UCSD-AML1 (cell line): ENCODE measurements at regions not wholly inside any gene's neighbourhood (a gene's known extent, or its start where the extent isn't known, plus 50 kb on each side); places are given as distances from the start of the nearest gene placed in this dataset.
A peak's percentile ranks its signal among the peaks of the same experiment; 100 is the strongest.
"Not testable (repeated sequence)": the region's sequence is repeated elsewhere in the genome, so short reads cannot be mapped to it uniquely, and the experiment has no call there.

Experiments
- DNase-seq: peaks from one replicate; lab custom pipeline; 2025; ENCODE audit not compliant: unreplicated experiment; lab: John Stamatoyannopoulos, UW

DNA sequence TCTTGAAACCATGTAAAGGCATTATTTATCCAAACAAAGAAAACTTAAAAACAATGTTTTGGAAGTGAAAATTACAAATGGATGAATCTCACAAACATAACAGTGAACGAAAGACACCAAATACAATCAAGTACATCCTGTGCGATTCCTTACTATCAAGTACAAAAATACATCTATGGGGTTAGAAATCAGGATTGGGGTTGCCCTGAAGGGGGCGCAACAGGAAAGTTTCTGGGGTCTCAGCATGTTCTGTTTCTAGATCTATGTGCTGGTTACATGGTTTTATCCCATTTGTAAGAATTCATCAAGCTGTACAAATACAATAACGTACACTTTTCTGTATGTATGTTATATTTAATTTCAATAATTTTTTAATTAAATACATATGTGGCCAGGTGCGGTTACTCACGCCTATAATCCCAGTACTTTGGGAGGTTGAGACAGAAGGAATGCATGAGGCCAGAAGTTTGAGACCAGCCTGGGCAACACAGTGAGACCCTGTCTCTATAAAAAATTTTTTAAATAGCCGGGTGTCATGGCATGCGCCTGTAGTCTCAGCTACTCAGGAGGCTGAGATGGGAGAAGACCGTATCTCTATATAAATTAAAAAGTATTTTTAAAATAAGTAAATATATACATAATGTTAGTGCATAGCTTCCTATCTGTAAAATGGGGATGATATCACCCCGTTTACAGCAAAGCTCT is 121.5 kb upstream of the SOD1 start:
- DNase-seq = no peak

DNA sequence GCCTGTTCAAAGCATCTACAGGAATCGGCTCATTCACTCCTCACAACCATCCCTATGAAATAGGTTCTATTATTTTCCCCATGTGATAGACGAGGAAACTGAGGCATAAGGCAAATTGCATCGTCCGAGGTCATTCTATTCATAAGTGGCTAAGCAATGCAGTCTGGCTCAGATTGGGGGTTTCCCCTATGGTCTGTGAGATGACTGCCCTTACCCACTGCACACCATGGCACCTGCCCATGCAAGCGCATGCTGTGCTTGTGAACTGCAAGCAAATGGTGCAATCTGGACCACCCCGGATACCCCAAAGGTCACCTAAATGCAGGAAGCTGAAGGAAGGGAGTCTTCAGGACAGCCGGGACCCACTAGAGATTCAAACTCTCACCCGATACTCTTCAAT is 123.4 kb upstream of the SOD1 start:
- DNase-seq = no peak

DNA sequence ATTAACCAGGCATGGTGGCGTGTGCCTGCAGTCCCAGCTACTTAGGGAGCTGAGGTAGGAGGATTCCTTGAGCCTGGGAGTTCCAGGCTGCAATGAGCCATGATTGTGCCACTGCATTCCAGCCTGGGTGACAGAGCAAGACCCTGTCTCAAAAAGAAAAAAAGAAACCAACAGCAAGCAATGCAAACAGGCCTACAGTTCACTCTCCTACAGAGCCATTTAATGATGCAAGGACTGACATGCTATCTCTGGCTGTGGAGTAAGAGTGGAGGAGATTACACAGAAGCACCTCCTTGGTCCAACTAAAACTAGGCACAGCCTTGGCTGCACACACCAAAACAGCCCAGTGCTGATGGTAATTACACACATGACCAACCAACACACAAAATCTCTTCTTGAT is 127.5 kb upstream of the SOD1 start:
- no peak for DNase-seq

DNA sequence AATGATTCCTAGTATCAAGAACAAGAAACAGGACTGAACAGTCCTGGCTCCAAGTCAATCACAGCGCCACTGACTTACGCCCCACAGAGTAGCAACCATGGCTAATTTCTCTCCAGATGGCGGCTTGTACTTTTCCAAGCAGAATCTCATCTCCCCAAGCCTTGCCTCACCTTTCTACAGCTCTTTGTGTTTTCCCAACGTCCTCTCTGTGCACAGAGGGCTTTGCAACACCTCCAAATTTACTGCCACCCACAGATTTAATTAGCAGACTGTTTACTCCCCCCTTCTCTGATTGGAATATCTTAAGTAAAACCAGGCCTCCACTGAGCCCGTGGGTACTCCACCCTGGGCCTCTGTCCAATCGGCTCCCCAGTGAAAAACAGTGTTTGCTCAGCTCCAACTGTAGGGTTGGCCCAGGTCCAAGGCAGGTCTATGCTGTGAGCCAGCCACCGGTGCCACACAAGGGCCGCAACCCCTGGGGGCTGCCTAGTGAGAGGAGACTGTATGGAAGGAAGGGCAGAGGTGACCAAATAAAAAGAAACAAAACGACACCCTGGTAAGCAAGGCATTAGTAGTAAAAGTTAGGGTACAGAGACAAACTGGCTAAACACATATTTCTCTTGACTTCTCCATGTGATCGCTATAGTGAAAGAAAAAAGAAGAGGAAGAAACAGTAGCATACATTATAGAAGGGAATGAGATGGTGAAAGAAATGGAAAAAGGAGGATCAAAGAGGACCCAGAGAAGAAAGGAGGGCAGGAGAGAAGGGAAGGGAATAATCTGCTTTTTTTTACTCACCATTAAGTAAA is 128.4 kb upstream of the SOD1 start:
- DNase-seq = no peak

DNA sequence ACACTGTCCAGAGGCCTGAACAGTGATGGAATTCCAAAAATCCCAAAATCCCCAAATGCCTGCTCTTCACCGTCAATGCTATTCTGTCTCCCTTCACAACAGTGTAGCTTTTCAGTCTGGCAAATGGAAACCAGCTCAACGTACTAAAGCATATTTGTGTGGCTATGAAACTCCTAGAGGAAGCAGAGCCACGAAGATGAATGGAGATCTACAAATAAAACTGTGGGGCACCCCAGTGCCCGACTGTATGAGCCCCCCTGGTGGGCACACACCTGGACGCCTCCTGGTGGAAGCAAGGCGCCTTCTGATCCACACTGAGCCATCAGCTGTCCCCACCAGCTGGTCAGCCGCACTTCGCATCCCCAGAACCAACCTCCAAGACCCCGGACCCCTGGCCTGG is 129.1 kb upstream of the SOD1 start:
- no peak for DNase-seq

DNA sequence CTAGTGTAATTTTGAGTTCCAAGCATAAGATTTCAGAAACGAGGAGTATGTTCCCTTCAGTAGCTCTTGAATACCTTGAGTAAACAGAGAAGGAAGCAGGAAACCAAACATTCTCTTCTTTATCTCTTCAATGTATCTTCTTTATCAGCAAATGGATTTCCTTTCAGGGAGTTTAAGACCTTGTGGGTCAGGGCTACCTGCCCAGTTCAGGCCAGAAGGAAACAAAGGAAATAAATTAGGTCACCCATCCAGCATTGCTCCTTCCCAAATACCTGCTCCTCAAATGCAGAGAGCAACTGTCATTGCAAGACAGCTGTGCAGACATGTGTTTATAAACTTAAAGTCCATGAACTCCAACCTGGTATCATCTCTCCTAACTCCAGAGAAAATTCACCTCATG is 130.1 kb upstream of the SOD1 start:
- no peak for DNase-seq

DNA sequence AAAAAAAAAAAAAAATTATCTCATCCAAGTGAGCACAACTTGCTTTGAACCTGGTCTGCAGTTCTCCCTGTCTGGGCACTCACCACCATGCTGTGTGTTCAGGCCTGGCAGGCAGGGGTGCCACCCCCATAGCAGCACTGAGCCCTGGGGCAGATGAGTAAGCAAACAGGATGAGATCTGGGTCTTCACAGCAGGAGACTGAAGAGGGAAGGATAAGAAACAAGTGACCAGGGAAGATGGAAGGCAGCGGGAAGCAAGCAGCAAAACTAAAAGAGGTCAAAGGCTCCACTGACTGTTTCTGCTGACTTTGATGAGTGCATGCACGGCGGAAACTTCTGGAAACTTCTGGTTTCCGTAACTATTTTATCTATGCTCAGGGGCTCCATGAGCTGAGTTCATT is 133.5 kb upstream of the SOD1 start:
- DNase-seq = no peak

DNA sequence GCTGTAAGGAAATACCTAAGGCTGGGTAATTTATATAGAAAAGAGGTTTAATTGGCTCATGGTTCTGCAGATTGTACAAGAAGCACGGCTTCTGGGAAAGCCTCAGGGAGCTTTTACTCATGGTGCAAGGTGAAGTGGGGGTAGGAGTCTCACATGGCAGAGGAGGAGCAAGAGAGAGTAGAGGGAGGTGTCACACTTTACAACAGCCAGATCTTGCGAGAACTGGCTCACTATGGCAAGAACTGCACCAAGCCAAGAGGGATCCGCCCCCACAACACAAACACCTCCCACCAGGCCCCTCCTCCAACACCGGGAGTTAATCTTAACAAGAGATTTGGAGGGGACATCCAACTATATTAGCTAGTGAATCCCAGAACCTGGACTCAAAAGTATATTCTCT is 135.4 kb upstream of the SOD1 start:
- no peak for DNase-seq

DNA sequence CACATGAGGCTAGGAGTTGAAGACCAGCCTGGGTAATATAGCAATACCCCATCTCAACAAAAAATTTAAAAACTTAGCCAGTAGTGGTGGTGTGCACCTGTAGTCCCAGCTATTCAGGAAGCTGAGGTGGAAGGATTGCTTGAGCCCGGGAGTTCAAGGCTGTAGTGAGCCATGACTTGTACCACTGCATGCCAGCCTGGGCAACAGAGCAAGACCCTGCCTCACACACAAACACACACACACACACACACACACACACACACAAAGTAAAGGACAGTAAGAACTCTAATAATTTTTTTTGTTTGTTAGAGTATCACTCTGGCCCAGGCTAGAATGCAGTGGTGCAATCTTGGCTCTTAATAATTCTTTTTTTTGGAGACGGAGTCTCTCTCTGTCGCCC is 138.0 kb upstream of the SOD1 start:
- DNase-seq = no peak

DNA sequence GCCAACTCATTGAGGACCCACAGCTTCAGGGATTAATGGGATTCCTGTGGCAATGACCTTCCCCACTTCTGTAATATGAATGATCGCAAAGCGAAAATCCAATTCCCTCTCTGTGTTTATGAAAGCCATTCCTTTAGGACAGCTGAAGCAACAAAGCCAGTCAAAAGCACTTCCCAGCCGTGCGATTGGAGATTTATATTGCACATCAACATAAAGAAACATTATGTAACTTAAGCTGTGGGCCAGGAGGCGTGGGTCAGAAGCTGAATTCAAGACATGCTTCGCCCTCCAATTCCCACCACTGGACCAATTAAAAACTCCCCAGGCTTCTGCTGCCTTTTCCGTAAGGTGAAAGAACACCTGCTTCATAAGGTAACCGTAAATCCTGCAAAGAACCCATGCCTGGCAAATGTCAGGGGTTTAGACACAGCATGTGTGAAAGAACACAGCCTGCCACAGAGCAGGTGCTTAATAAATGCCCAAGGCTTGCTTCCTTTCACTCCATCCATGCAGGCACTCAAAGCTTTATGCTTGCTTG is 138.9 kb upstream of the SOD1 start:
- DNase-seq = no peak

DNA sequence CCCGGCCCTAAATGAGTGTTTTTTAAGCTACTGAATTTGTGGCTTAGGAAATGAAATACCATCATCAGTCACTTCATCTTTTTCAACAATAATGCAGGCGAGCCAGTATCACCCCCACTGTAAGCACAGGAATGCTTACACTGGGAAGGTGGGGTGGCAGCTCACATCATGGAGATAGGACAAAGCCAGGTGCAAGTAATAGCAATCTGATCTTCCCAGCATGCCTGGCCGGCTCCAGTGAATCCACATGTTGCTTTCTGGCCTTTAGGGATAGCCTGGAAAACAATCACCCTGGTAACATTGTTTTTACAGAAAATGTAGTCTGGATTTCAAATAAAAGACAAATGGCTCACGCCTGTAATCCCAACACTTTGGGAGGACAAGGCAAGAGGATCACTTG is 140.9 kb upstream of the SOD1 start:
- DNase-seq = no peak

DNA sequence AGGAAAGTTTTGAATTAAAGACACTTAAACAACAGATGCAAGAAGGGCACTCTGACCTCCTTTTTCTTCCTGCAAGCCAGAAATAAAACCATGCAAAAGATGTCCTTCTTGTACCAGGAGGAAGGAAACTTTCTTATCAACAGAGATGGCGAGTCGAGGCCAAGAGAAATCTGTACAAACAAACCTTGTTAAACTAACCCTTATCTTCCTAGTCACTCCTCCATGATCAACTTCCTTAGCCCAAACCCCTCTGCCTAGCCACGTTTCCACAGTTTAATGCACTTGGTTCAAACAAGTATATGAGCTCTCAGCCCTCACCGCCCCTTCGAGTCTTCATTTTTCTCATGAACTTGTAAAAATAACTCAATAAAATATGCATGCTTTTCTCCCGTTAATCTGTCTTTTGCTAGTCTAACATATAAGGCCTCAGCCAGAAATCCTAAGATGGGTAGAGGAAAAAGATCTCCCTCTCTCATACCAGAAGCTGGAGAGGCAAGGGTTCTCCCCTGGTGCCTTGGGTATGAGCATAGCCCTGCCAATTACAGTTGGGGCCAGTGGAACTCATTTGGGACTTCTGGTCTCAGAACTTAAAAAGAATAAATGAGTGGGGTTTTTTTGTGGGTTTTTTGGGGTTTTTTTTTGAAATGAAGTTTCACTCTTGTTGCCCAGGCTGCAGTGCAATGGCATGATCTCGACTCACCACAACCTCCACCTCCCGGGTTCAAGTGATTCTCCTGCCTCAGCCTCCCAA is 141.7 kb upstream of the SOD1 start:
- DNase-seq = no peak

DNA sequence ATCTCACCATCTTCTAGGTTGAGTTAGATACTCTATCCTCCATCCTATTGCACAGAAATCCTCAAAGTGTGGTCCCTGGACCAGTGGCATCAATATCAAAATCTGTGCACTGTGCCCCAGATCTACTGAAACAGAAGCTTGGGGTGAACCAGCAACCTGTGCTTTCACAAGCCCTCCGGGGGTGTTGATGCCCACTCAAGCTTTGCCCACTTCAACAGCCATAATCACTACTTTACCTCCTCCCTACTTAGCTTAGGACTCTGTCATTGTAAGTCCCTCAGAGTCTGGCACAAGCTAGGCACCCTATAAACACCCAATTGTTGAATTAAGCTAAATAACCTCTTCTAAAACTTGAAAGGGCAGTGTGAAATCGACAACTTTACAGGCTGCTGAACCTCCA is 144.2 kb upstream of the SOD1 start:
- no peak for DNase-seq

DNA sequence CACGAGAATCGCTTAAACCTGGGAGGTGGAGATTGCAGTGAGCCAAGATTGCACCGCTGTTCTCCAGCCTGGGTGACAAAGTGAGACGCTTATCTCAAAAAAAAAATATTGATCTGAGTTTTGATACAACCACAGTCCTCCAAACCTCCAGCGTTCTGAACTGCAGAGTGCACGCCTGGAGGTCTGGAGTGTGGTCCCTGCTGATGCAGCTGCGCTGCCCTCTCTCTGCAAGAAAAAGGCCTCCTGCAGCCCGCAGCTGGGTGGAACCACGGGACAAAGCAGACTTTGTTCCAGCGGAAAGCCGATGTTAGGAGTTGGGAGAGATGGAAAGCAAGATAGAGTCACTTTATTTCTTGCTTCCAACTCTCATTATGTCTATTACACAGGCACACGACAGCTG is 144.9 kb upstream of the SOD1 start:
- DNase-seq = no peak

DNA sequence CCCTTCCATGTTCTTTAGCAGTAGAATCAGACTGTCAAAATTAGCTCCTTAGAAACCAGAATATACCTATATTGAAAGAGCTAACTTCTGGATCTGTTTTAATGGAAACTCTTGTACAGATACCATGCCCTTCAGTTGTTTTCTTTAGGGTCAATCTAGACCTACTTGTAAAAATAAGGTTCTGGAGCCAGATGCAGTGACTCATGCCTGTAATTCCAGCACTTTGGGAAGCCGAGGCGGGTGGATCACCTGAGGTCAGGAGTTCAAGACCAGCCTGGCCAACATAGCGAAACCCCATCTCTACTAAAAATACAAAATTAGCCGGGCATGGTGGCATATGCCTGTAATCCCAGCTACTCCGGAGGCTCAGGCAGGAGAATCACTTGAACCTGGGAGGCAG is 146.0 kb upstream of the SOD1 start:
- DNase-seq = not testable (repeated sequence)

DNA sequence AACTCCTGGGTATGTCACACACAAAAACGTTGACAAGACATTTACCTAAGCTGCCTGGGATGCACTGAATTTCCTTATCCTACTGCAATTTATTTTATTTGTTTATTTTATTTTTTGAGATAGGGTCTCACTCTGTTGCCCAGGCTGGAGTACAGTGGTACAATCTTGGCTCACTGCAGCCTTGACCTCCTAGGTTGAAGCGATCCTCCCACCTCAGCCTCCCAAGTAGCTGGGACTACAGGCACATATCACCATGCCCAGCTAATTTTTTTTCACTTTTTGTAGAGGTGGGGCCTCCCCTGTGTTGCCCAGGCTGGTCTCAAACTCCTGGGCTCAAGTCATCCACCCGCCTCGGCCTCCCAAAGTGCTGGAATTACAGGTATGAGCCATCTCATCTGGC is 147.5 kb upstream of the SOD1 start:
- not testable (repeated sequence) for DNase-seq

DNA sequence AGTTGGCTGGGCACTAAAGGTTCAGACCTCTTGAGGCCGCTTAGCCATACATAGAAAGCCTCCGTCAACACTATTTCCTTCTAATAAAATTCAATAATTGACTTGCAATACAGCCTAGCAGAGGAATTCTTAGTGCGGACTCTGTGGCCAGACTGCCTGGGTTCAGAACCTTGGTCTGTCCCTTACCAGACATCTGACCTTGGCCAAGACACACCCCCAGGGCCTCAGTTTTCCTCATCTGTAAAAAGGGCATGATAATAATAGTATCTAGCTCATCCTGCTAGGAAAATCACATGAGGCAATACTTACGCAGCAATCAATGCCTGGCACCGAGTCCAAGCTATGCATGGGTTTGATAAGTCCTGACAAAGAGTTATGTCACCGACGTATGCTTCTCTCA is 148.2 kb upstream of the SOD1 start:
- no peak for DNase-seq

DNA sequence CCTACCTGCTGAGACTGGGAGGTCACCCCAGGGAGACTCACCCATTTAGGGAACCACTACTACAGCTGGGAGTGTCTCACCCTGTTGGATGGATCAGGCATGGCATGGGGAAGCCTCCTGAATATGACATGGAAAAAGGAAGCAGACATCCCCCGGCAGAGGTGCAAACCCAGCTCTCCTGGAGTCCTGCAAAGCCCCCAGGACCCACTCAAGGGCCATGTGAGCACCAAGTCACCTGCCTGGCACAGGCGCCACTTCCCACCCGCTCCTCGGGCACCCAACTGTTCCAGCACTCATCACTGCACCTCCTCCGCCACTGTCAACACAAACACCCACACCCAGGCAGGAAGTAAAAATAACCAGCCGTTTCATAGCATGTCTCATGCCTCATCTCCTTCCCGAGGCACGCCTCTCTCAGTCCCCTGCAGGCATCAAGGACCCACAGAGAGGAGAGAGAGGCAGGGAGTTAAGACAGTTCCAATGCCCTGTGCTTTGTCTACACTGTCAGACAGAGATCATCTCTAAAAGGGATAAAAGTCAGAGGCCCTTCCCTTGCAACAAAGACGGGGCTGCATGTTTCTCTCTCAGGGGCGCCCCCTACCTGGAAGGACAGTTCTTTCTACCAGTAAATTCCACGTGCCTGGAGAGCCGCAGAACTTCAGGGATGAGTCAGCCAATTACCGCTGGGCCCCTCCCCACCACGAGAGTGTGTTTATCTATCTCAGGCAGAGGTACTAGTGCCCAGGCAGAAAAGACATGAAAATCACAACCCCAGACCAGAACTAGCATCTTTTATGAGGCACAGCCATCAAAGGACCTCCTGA is 150.1 kb upstream of the SOD1 start:
- peak; percentile 27 for DNase-seq

DNA sequence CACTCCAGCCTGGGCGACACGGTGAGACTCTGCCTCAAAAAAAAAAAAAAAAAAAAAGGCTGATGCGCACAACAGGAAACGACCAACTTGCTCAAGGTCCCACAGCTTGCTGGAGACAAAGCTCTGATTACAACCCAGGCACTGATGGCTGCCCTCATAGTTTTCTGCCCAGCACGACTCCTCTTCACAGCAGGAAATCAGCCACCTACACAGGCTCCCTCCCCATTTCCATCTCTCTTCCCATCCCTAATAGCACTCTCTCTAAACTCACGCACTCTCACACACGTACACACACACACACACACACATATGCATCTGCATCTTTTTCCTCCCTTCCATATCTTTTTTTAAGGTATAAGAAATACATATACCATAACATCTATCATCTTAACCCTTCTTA is 153.5 kb upstream of the SOD1 start:
- DNase-seq = no peak

DNA sequence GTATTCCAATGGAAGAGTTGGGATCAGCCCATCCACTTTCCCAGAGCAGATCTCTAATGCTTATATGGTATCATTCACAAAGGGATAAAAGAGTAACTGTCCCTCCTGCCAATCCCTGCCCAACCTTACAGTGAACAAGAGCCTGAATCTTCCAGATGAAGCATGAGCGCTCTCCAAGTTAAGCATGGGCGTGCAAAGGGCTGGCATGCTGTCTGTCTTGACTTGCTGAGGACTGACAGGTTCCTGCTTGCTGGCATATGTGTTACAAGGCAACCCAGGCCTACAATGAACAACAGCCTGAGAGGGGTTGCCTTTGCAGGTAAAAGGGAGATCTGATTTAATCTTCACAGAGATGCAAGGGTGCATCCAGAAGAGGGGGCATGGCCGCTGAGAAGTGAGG is 155.6 kb upstream of the SOD1 start:
- no peak for DNase-seq

DNA sequence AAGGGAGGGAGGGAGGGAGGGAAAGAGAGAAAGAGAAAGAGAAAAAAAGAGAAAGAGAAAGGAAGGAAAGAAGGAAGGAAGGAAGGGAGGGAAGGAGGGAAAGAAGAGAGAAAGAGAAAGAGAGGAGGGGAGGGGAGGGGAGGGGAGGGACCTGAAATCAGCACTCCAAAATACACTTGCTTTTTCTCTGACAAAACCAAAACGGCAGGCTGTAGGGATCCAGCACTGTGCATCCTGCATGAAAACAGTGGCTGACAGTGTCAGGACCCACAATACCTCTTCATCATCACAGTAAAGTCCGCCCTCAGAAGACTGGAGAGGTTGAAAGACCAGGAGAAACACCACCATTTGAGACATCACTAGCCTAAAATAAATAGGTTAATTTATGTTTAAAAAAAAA is 156.0 kb upstream of the SOD1 start:
- no peak for DNase-seq
